Transverse colon (tissue), 4 donors: ENCODE measurements at regions not wholly inside any gene's neighbourhood (a gene's known extent, or its start where the extent isn't known, plus 50 kb on each side); places are given as distances from the start of the nearest gene placed in this dataset.

Experiments
- DNase-seq: peaks from one replicate; pipeline ENCODE4 v3.0.0-alpha.2; 2019
- H3K27ac ChIP-seq, 4 donors: fragments of 200-600 bp; sonication (generic); 2 replicates each; pipeline ENCODE4 v1.5.1; 2016 to 2018; ENCODE audit warnings: inconsistent platforms in 4 of 4
- H3K27me3 ChIP-seq: fragments of 200-600 bp; sonication (generic); 2 replicates; pipeline ENCODE4 v1.5.1; 2017; ENCODE audit warnings: inconsistent platforms
- H3K36me3 ChIP-seq, 4 donors: fragments of 200-600 bp; sonication (generic); 2 replicates each; pipeline ENCODE4 v1.5.1; 2017 to 2019; ENCODE audit warnings: inconsistent platforms in 4 of 4
- H3K4me1 ChIP-seq, 4 donors: fragments of 200-600 bp; sonication (generic); 2 replicates each; pipeline ENCODE4 v1.5.1; 2017 to 2020; ENCODE audit warnings: inconsistent platforms in 4 of 4
- H3K4me3 ChIP-seq, 4 donors: fragments of 200-600 bp; sonication (generic); 1 replicate in 1 of 4; 2 replicates in 3 of 4; pipeline versions ENCODE4 v1.5.1 to v1.6.1; 2017 to 2019; ENCODE audit warnings: inconsistent platforms in 4 of 4
- H3K9me3 ChIP-seq, 2 donors: fragments of 200-600 bp; sonication (generic); 2 replicates each; pipeline ENCODE4 v1.5.1; 2017 to 2019; ENCODE audit warnings: inconsistent platforms in 2 of 2
- EP300 ChIP-seq: sonication (generic); formaldehyde crosslinking; IDR thresholded peaks from one replicate; pipeline ENCODE4 v1.6.1; 2017; ENCODE audit warnings: antibody characterized with exemption, low read depth
- POLR2A ChIP-seq: fragments of 450-650 bp; IDR thresholded peaks from one replicate; pipeline ENCODE4 v1.6.1; 2016; ENCODE audit warnings: antibody characterized with exemption, mild to moderate bottlenecking, moderate library complexity
- POLR2AphosphoS5 ChIP-seq, 3 donors: sonication (generic); formaldehyde crosslinking; IDR thresholded peaks; one replicate each; pipeline ENCODE4 v1.6.1; 2016; ENCODE audit warnings: antibody characterized with exemption in 3 of 3
- WGBS, 2 donors: methylation state at CpG; one replicate each; pipeline ENCODE4 v1.1.5; 2018; ENCODE audit warnings: low coverage in 1 of 2; 5-methylcytosine and 5-hydroxymethylcytosine counted together
- in situ Hi-C, 4 donors: fragments of 200-750 bp; cut with MboI; loops; one replicate each; pipeline versions ENCODE4 v1.15.0 to v1.15.1; 2017; ENCODE audit warnings: low sequenced_read_pairs in 3 of 4, low pct_ligation_motif_present in 1 of 4, low pct_unique_long_range_greater_than_20kb in 1 of 4
- intact Hi-C: fragments of 100-400 bp; cut with DNase I; formaldehyde crosslinking; loops from one replicate; pipeline ENCODE4 v1.15.1; 2023; ENCODE audit warnings: low total_unique reads
- TF ChIP-seq, protein P1 (sequence below), 5 experiments: fragments of 200-600 bp in 3 of 5; fragments of 450-650 bp in 2 of 5; sonication (generic) in 3 of 5; IDR thresholded peaks; 1 replicate in 2 of 5; 2 replicates in 3 of 5; pipeline ENCODE4 v1.5.1; 2016 to 2017; ENCODE audit warnings: antibody characterized with exemption in 5 of 5, inconsistent platforms in 3 of 5, mild to moderate bottlenecking in 2 of 5, moderate library complexity in 1 of 5

GRCh38 chr6:8187209-8187608 lies 84.9 kb upstream of the EEF1E1 start:
- in situ Hi-C loops (no loop called here), intact Hi-C loops (no loop called here)
- 77 to 88% methylated on average over 2 of the region's 2 CpGs for WGBS, 2 donors

DNA sequence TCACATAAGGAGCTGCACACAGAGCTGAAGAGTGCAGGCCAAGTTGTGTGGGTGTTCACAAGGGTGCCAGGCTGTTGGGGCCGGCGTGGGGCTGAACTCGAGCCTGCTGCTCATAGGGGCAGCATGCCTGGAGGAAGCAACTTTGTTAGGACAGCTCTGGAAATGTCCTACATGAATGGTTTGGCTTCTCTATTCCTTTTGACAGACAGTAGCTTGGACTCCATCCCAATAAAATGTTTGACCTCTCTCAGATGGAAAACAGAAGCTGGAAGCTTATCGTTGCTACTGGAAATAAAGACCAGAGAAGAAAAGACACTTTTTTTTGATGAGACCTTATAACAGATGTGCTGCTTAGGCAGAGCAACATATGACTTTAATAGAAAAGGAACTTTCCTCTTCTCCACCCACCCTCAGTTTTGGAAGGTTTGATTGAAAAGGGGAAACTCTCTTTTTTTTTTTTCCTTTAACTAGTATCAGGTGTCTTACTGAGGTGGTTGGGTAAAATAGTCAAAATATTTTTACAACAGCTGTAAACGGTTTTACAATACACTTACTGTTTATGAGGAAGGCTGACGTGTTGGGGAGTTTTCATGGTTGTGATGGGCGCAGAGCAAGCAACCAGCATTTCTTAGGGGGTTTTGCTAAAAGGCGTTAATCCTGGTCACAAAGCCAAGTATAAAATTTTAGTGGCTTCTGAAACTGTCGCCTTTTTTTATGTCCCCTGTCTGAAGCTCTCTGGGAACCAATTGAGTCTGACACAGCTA lies 80.7 kb upstream of the EEF1E1 start:
- H3K27me3 ChIP-seq: no peaks in the 10 kb centered on the region
- TF ChIP-seq POLR2A (no peak), POLR2AphosphoS5 (IDR thresholded peaks at IDR 0.05) (no peak), EP300 (no peak)
- TF ChIP-seq, protein P1, sequence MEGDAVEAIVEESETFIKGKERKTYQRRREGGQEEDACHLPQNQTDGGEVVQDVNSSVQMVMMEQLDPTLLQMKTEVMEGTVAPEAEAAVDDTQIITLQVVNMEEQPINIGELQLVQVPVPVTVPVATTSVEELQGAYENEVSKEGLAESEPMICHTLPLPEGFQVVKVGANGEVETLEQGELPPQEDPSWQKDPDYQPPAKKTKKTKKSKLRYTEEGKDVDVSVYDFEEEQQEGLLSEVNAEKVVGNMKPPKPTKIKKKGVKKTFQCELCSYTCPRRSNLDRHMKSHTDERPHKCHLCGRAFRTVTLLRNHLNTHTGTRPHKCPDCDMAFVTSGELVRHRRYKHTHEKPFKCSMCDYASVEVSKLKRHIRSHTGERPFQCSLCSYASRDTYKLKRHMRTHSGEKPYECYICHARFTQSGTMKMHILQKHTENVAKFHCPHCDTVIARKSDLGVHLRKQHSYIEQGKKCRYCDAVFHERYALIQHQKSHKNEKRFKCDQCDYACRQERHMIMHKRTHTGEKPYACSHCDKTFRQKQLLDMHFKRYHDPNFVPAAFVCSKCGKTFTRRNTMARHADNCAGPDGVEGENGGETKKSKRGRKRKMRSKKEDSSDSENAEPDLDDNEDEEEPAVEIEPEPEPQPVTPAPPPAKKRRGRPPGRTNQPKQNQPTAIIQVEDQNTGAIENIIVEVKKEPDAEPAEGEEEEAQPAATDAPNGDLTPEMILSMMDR (IDR thresholded peaks at IDR 0.05): no peak
- intact Hi-C loops: no loop called here
- 15 to 23% methylated on average over 9 of the region's 9 CpGs for WGBS, 2 donors
- DNase-seq: no peak
- H3K27ac ChIP-seq: no peak overlapping the region
- no peak overlapping the region for H3K4me3 ChIP-seq
- in situ Hi-C loops: no loop called here
- H3K4me1 ChIP-seq: no peaks in the 10 kb centered on the region
- no peaks in the 10 kb centered on the region for H3K9me3 ChIP-seq
- no peaks in the 10 kb centered on the region for H3K36me3 ChIP-seq

More at GRCh38 chr6:8187209-8187608, 84.9 kb upstream of the EEF1E1 start:
- DNase-seq: no peak
- Histone ChIP-seq H3K9me3 (no peaks in the 10 kb centered on the region), H3K4me3 (no peak overlapping the region), H3K4me1 (no peaks in the 10 kb centered on the region), H3K36me3 (no peaks in the 10 kb centered on the region), H3K27me3 (no peaks in the 10 kb centered on the region), H3K27ac (no peak overlapping the region)
- no peak for TF ChIP-seq POLR2AphosphoS5 (IDR thresholded peaks at IDR 0.05)
- TF ChIP-seq, protein P1 (IDR thresholded peaks at IDR 0.05): no peak
- no peak for TF ChIP-seq EP300
- TF ChIP-seq POLR2A: no peak

GRCh38 chr6:8181951-8182845 lies 79.8 kb upstream of the EEF1E1 start:
- no peak overlapping the region for H3K4me3 ChIP-seq
- WGBS, 2 donors: 66 to 77% methylated on average over 10 of the region's 10 CpGs
- no peak for DNase-seq

More at GRCh38 chr6:8181951-8182845, 79.8 kb upstream of the EEF1E1 start:
- no peak for TF ChIP-seq POLR2A
- TF ChIP-seq EP300: no peak
- TF ChIP-seq, protein P1 (IDR thresholded peaks at IDR 0.05): no peak
- Histone ChIP-seq H3K36me3 (no peaks in the 10 kb centered on the region), H3K9me3 (no peaks in the 10 kb centered on the region), H3K27ac (no peak overlapping the region), H3K4me1 (no peaks in the 10 kb centered on the region), H3K27me3 (no peaks in the 10 kb centered on the region)
- intact Hi-C loops: no loop called here
- in situ Hi-C loops: no loop called here
